Fibroblast of the aortic adventitia (primary cell): ENCODE measurements at regions not wholly inside any gene's neighbourhood (a gene's known extent, or its start where the extent isn't known, plus 50 kb on each side); places are given as distances from the start of the nearest gene placed in this dataset.

Experiments
- DNase-seq: peaks from one replicate; pipeline ENCODE4 v3.0.0-alpha.2; 2010; ENCODE audit warnings: low read depth
- H3K4me3 ChIP-seq: 2 replicates; pipeline ENCODE4 v1.5.1; 2011; ENCODE audit warnings: low read depth, mild to moderate bottlenecking, control low read depth, low read length, moderate library complexity
- TF ChIP-seq, protein P1 (sequence below): IDR thresholded peaks from 2 replicates; pipeline ENCODE4 v1.5.1; 2011; ENCODE audit warnings: mild to moderate bottlenecking, low read length, control low read depth, inconsistent platforms; ENCODE audit not compliant: insufficient read depth

DNA sequence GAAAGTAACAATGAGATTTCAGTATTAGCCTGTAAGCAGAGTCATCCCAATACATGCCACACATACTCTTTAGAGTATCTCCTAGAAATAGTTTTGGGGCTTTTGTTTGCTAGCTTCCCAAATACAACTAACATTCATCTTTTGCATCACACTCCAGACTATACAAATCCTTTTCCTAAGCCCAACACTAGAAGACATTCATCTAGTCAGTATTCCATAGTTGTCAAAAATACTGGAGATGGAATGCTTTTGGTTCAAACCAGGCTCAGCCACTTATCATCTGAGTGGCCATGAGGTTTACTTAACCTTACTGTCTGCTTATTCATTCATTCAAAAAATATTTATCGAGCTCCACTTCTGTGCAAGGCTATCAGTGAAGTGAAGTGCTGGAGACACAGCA, 205.1 kb upstream of the SGCD start:
- TF ChIP-seq, protein P1, sequence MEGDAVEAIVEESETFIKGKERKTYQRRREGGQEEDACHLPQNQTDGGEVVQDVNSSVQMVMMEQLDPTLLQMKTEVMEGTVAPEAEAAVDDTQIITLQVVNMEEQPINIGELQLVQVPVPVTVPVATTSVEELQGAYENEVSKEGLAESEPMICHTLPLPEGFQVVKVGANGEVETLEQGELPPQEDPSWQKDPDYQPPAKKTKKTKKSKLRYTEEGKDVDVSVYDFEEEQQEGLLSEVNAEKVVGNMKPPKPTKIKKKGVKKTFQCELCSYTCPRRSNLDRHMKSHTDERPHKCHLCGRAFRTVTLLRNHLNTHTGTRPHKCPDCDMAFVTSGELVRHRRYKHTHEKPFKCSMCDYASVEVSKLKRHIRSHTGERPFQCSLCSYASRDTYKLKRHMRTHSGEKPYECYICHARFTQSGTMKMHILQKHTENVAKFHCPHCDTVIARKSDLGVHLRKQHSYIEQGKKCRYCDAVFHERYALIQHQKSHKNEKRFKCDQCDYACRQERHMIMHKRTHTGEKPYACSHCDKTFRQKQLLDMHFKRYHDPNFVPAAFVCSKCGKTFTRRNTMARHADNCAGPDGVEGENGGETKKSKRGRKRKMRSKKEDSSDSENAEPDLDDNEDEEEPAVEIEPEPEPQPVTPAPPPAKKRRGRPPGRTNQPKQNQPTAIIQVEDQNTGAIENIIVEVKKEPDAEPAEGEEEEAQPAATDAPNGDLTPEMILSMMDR, result no peak
- H3K4me3 ChIP-seq, result no peak overlapping the region
- DNase-seq, result no peak

GRCh38 chr5:156124708-156125107, 202.3 kb upstream of the SGCD start:
- TF ChIP-seq, protein P1, result no peak
- no peak overlapping the region for H3K4me3 ChIP-seq
- DNase-seq, result no peak

DNA sequence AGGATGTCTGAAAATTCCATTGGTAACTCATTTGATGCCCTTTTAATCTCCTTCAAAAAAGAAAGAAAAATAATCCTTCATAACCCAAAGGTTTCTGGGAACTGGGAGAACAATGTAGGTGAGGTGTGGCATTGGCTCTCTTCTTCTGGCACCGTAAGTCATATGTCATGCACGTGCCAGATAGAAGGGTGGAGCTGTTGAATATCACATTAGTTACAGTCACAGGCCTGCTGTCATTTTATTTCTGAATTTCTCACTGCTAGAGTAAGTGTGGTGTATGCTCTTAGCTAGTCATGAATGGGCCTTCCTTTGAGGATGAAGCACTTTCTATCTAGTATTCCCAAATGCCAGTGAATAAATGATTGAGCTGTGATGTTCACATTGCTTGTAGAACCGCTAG, 201.8 kb upstream of the SGCD start:
- TF ChIP-seq, protein P1, result no peak

DNA sequence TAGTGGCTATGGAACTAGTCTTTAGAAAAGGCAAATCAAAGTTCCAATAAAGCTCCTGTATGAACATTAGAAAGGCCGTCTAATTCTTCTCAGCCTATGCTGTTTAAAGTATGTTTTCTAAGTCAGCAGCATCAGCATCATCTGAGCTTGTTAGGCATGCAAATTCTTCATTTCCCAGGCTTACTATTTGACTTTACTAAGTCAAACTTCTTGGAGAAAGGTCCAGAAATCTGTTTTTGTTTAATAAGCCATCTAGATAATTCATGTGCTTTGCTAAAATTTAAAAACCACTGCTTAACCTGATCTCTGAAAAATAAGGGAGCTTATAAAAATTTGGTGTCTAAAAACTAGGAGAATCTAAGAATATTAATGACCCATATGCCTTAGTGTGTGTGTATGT, 200.2 kb upstream of the SGCD start:
- DNase-seq, result no peak
- no peak overlapping the region for H3K4me3 ChIP-seq
- TF ChIP-seq, protein P1, result no peak

More for the DNA sequence above, 201.8 kb upstream of the SGCD start:
- no peak for DNase-seq
- no peak overlapping the region for H3K4me3 ChIP-seq

- no peak for DNase-seq
Observed at GRCh38 chr5:156128026-156128425, 198.9 kb upstream of the SGCD start.

DNA sequence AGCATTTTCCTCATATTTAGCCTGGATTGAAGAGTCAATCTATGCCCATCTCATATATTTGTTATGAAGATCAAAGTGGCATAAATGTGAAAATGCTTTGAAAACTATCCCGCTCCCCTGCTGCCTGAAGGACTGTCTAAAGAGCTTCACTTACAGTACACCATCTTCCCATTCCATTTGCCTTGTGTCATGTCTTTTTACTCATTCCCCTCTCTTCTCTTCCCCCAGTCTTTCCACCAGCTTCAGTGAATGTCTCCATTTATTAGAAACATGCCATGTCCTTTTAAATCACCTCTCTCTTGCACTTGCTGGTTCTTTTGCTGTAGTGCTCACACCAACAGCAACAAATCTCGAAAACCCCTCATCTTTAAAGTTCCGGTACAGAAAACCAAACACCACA, 192.7 kb upstream of the SGCD start:
- DNase-seq, result no peak
- TF ChIP-seq, protein P1, result no peak
- H3K4me3 ChIP-seq, result no peak overlapping the region

More at GRCh38 chr5:156128026-156128425, 198.9 kb upstream of the SGCD start:
- TF ChIP-seq, protein P1, result no peak
- H3K4me3 ChIP-seq, result no peak overlapping the region

DNA sequence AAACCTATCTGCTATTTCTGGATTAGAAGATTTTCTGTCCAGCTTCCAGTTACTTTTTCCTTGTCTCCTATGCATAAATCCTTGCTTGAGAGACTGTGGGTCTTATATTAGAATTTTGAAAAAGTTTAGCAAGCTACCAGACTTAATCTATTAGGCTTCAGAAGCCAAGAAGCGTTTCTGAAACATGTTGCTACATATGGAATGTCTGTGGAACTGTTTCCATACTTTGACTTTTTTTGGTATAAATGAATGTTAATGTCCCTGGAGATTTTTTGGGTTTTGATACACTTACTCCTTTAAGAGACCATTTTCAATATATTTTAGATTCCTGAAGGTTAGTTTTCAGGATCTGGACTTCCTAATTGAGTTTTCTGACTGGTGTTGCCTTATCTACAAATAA, 191.4 kb upstream of the SGCD start:
- no peak overlapping the region for H3K4me3 ChIP-seq
- TF ChIP-seq, protein P1, result no peak
- DNase-seq, result no peak
